ENCODE measurements at regions not wholly inside any gene's neighbourhood (a gene's known extent, or its start where the extent isn't known, plus 50 kb on each side); places are given as distances from the start of the nearest gene placed in this dataset.
"Not testable (repeated sequence)": the region's sequence is repeated elsewhere in the genome, so short reads cannot be mapped to it uniquely, and the experiment has no call there.

GRCh38 chr5:169413416-169413815, 112.5 kb upstream of the SLIT3 start:
- no peak for DNase-seq (ENCODE audit: low read depth)

DNA sequence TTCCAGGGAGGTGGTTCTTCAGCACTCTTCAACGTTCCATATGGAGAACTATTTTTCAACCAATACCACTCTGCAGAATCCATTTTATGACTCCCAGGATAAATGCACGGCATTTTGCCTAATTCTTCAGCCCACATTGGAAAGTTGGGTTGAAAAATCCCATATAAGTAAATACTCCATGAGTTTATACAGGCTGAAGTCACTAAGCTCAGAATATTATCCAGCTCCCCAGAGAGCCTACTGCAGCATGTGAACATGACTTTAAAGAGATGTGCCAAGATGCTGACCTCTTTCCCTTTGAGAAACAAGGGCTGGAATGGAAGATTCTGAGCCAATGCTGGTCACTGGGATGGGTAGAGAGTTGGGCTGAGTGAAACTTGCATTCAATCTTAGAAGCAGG, 111.9 kb upstream of the SLIT3 start:
- no peak for DNase-seq (ENCODE audit: low read depth)

- no peak for DNase-seq (ENCODE audit: low read depth)
These were observed 111.0 kb upstream of the SLIT3 start for GRCh38 chr5:169411786-169412430.

- no peak for DNase-seq (ENCODE audit: low read depth)
These were observed 110.3 kb upstream of the SLIT3 start for GRCh38 chr5:169410996-169411783.

DNA sequence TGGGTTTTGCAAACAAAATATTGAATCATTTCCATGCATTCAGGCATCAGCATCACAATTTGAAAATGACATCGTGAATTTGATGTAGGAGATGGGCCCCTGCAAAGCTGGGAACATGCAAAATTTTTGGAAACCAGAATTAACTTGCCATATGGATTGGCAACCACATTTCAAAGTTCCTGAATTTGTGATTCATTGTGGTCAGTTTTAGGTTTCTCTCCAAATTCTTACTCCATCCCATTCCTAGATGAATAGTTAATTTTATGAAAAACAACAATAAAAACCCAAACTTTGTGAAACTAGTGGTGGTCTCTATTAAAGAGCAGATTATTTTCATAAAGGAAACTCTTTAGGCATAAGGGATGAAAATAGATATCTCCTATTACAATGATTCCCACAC, 107.8 kb upstream of the SLIT3 start:
- no peak for DNase-seq (ENCODE audit: low read depth)

DNA sequence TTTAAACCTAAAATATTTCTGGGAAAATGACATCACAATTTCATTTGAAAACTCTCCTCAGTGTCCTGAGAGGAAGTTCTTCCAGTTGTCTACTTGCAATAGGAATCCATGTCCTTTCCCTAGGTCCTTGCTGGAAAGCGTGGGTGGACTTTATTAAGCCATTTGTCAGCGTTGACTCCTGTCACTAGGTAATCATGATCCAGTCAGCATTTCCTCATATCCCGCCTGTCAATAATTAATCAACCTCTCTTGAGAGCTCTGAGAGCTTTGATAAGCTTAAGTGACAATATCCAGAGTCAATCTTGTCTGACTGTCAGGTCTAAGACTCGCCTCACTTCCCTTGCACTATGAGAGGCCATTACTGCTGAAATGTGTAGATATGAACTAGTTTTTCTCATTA, 107.2 kb upstream of the SLIT3 start:
- no peak for DNase-seq (ENCODE audit: low read depth)

DNA sequence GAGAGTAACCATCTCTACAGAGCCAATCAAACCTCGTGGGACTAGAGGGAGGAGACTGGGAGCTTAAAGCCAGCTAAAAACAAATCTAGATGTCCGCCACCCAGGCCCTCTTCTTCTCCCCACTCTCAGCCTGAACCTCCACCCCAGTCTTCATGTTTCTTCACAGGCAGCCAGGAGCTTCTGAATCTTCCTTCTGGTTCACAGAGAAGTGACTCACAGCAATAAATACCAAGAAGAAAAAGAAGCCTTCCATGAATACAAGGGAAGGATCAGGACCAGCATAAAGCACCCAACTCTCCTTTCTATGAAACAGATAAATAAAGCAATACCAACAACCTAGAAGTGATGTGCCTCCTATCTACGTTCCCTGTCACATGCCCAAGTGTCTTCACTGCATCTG, 103.3 kb upstream of the SLIT3 start:
- no peak for DNase-seq (ENCODE audit: low read depth)

DNA sequence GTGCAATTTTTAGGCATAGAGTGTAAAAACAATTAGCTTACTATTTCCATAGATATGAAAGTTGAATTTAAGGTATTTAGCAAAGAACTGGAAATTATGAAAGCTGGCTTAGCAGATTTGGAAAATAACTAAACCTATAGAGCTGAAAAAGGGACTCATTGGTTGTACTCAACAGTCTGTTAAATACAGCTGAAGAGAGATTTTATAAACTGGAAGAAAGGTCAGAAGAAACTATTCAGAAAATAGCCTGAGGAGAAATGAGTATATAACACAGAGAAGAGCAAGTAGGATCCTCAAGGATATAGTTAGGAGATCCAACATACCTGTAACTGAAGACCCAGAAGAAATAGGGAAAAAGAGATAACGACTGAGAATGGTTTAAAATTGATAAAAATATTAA, 97.6 kb upstream of the SLIT3 start:
- DNase-seq (ENCODE audit: low read depth): no peak

DNA sequence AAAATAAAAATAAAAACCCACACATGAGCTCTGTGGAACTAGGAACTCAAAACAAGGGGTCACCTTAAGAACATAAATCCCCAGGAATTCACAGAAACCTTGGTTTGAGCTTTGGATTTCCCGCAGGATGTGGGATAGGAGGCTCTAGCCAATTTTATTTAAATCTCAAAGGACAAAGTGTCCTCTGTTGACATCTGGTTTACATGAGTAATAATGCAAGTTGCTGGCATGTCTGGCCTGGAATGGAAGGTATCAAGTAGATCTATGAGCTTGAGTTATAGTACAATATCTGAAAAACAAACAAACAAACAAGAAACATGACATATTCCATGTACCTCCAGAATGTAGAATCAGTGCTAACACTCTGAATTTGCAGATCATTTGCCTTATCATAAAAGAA, 94.2 kb upstream of the SLIT3 start:
- no peak for DNase-seq (ENCODE audit: low read depth)

DNA sequence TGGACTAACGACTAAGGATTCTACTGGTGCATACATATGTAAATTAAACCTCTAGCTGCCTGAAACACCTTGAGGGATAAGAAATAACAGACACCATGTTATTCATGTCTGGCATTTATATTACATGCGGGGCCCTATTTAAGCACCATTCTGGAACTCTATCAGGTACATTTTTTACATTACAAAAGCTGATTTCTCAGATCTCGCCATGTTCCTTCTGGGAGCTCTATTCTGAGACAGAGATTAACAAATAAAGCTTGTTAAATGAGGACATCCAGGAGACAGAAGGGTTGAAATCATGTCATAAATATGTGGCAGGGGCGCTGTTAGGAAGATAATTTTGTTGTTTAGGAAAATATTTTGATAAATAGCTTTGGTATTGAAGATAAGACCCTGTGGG, 93.4 kb upstream of the SLIT3 start:
- DNase-seq (ENCODE audit: low read depth): no peak

GRCh38 chr5:169393907-169394306, 93.0 kb upstream of the SLIT3 start:
- DNase-seq (ENCODE audit: low read depth): no peak

DNA sequence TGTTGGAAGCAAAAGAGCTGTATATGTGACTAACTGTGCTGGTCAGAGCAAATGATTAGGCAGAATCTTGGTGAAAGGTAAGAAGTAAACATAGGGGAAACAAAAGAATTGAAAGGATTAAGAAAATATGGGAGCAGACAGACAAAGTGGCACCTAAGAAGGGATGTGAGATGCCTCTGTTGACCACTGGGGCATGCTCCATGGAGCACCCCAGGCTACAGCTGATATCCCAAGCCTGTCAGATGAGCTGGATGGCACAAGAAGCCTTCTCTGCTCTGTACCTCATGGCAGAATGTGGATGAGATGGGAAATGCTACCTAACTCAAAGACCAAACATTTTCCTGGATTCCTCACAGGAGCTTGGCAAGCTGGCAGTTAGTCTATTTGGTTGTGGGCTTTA, 89.3 kb upstream of the SLIT3 start:
- no peak for DNase-seq (ENCODE audit: low read depth)

GRCh38 chr5:169389318-169389717, 88.4 kb upstream of the SLIT3 start:
- no peak for DNase-seq (ENCODE audit: low read depth)

- no peak for DNase-seq (ENCODE audit: low read depth)
These were observed 84.7 kb upstream of the SLIT3 start for GRCh38 chr5:169385636-169386035.

DNA sequence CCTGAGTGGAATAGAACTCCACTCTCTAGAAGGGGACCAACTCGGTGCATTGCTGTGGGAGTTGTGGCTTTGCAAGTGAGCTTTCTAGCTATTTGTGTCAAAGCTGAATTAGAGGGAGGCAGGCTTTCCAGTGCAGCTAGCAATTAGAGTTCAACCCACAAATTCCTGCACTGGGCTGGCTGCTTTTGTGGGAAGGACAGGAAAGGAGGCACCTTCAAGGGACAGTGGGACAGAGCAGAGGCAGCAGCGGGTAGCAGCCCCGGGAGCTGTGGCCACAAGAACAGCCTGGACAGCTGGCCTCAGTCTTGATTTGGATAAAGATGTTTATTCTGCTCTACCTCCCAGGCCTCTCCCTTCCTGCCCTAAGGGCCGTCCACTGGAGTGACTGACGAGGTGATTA, 83.7 kb upstream of the SLIT3 start:
- no peak for DNase-seq (ENCODE audit: low read depth)

DNA sequence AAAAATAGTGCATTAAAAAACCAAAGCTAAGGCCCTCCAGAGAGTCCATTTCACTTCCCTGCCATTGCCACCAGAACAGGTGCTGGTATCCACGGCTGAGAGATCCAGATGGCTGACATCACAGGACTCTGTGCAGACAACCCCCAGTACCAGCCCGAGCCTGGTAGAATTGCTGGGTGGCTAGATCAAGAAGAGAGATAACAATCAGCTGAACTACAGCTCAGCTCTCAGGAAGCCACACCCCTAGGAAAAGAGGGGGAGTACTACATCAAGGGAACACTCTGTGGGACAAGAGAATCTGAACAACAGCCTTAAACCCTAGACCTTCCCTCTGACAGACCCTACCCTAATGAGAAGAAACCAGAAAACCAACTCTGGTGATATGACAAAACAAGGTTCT, 73.8 kb upstream of the SLIT3 start:
- no peak for DNase-seq (ENCODE audit: low read depth)

- DNase-seq (ENCODE audit: low read depth): no peak
These were observed 73.2 kb upstream of the SLIT3 start for GRCh38 chr5:169374111-169374510.

DNA sequence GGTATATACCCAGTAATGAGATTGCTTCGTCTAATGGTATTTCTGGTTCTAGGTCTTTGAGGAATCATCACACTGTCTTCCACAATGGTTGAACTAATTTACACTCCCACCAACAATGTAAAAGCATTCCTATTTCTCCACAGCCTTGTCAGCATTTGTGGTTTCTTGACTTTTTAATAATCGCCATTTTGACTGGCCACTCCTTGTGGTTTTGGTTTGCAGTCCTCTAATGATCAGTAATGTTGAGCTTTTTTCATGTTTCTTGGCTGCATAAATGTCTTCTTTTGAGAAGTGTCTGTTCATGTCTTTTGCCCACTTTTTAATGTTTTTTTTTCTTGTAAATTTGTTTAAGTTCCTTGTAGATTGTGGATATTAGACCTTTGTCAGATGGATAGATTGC, 70.9 kb upstream of the SLIT3 start:
- not testable (repeated sequence) for DNase-seq (ENCODE audit: low read depth)

DNA sequence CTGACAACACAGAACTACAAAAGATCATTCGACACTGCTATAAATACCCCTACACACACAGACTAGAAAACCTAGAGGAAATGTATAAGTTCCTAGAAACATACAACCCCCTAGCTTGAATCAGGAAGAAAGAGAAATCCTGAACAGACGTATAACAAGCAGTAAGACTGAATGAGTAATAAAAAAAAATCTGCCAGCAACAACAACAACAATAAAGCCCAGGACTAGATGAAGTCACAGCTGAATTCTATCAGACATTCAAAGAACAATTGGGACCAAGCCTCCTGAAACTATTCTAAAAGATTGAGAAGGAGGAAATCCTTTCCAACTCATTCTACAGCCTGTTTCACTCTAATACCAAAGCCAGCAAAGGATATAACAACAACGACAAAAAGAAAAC, 68.2 kb upstream of the SLIT3 start:
- no peak for DNase-seq (ENCODE audit: low read depth)

- no peak for DNase-seq (ENCODE audit: low read depth)
These were observed 66.9 kb upstream of the SLIT3 start for GRCh38 chr5:169367861-169368260.

GRCh38 chr5:169357291-169357690, 56.4 kb upstream of the SLIT3 start:
- no peak for DNase-seq (ENCODE audit: low read depth)

GRCh38 chr5:169356811-169357210, 55.9 kb upstream of the SLIT3 start:
- DNase-seq (ENCODE audit: low read depth): no peak

- no peak for DNase-seq (ENCODE audit: low read depth)
These were observed 55.2 kb upstream of the SLIT3 start for GRCh38 chr5:169356181-169356580.

- DNase-seq (ENCODE audit: low read depth): no peak
These were observed 54.0 kb upstream of the SLIT3 start for GRCh38 chr5:169354921-169355320.

Data from HS-27A (cell line).